Fibroblast of lung (primary cell): ENCODE measurements at regions not wholly inside any gene's neighbourhood (a gene's known extent, or its start where the extent isn't known, plus 50 kb on each side); places are given as distances from the start of the nearest gene placed in this dataset.

Source experiments
- DNase-seq, 2 donors: peaks; one replicate each; pipeline versions ENCODE4 v3.0.0 to v3.0.0-alpha.2; 2010; ENCODE audit warnings: low read depth in 2 of 2
- H2AFZ ChIP-seq: 2 replicates; pipeline ENCODE4 v1.5.1; 2012; ENCODE audit warnings: low read length, control low read depth, inconsistent platforms
- H3K27ac ChIP-seq: 2 replicates; pipeline ENCODE4 v1.5.1; 2011; ENCODE audit warnings: low read length, control low read depth; ENCODE audit not compliant: insufficient read depth
- H3K27me3 ChIP-seq: 2 replicates; pipeline ENCODE4 v1.5.1; 2011; ENCODE audit warnings: mild to moderate bottlenecking, low read length; ENCODE audit not compliant: control insufficient read depth, insufficient read depth
- H3K36me3 ChIP-seq: 2 replicates; pipeline ENCODE4 v1.5.1; 2011; ENCODE audit warnings: low read length; ENCODE audit not compliant: control insufficient read depth, insufficient read depth
- H3K4me1 ChIP-seq: 2 replicates; pipeline ENCODE4 v1.5.1; 2011; ENCODE audit warnings: low read length; ENCODE audit not compliant: control insufficient read depth, insufficient read depth; ENCODE audit errors: extremely low read depth
- H3K4me2 ChIP-seq: 2 replicates; pipeline ENCODE4 v1.5.1; 2011; ENCODE audit warnings: low read length, control low read depth; ENCODE audit not compliant: insufficient read depth; ENCODE audit errors: extremely low read depth
- H3K4me3 ChIP-seq, 4 experiments: fragments of 200-600 bp in 1 of 4; sonication (generic) in 1 of 4; replicated peaks in 1 of 4; 2 replicates each; pipeline ENCODE4 v1.5.1; 2011 to 2016; ENCODE audit warnings: low read length in 4 of 4, low read depth in 3 of 4, mild to moderate bottlenecking in 3 of 4, control low read depth in 2 of 4, inconsistent platforms in 1 of 4, mixed read lengths in 1 of 4; ENCODE audit not compliant: insufficient read depth in 1 of 4; ENCODE audit errors: control extremely low read depth in 1 of 4
- H3K79me2 ChIP-seq: 2 replicates; pipeline ENCODE4 v1.5.1; 2012; ENCODE audit warnings: mild to moderate bottlenecking, low read length, inconsistent platforms; ENCODE audit not compliant: control insufficient read depth, insufficient read depth
- H3K9ac ChIP-seq: 2 replicates; pipeline ENCODE4 v1.5.1; 2011; ENCODE audit warnings: mild to moderate bottlenecking, low read length, control low read depth; ENCODE audit not compliant: insufficient read depth
- H3K9me3 ChIP-seq: 2 replicates; pipeline ENCODE4 v1.5.1; 2012; ENCODE audit warnings: low read depth, low read length; ENCODE audit not compliant: control insufficient read depth, insufficient read depth
- H4K20me1 ChIP-seq: 2 replicates; pipeline ENCODE4 v1.5.1; 2011; ENCODE audit warnings: low read length; ENCODE audit not compliant: control insufficient read depth, insufficient read depth; ENCODE audit errors: extremely low read depth
- EZH2 ChIP-seq: IDR thresholded peaks from 2 replicates; pipeline ENCODE4 v1.5.1; 2012; ENCODE audit warnings: low read length, control low read depth, mild to moderate bottlenecking; ENCODE audit errors: missing control alignments
- TF ChIP-seq, protein P1 (sequence below), 2 donors: IDR thresholded peaks in 1 of 2; conservative IDR thresholded peaks in 1 of 2; 1 replicate in 1 of 2; 2 replicates in 1 of 2; pipeline ENCODE4 v1.5.1; 2011 to 2012; ENCODE audit warnings: low read length in 2 of 2, control low read depth in 1 of 2, inconsistent platforms in 1 of 2, low read depth in 1 of 2, mild to moderate bottlenecking in 1 of 2

- H3K9me3 ChIP-seq = no peaks in the 10 kb centered on the region
- peaks cover 28% of the 10 kb centered on the region for H3K4me1 ChIP-seq
- no peak overlapping the region for H3K9ac ChIP-seq
- peak in 1 of 2 donors; percentile 57 for DNase-seq
- H3K36me3 ChIP-seq = no peaks in the 10 kb centered on the region
- no peaks in the 10 kb centered on the region for H3K27me3 ChIP-seq
- H3K79me2 ChIP-seq = no peaks in the 10 kb centered on the region
- no peaks in the 10 kb centered on the region for H4K20me1 ChIP-seq
- no peak overlapping the region for H3K4me3 ChIP-seq
- TF ChIP-seq, protein P1, sequence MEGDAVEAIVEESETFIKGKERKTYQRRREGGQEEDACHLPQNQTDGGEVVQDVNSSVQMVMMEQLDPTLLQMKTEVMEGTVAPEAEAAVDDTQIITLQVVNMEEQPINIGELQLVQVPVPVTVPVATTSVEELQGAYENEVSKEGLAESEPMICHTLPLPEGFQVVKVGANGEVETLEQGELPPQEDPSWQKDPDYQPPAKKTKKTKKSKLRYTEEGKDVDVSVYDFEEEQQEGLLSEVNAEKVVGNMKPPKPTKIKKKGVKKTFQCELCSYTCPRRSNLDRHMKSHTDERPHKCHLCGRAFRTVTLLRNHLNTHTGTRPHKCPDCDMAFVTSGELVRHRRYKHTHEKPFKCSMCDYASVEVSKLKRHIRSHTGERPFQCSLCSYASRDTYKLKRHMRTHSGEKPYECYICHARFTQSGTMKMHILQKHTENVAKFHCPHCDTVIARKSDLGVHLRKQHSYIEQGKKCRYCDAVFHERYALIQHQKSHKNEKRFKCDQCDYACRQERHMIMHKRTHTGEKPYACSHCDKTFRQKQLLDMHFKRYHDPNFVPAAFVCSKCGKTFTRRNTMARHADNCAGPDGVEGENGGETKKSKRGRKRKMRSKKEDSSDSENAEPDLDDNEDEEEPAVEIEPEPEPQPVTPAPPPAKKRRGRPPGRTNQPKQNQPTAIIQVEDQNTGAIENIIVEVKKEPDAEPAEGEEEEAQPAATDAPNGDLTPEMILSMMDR (conservative IDR thresholded peaks at IDR 0.05 in 1 of 2, IDR thresholded peaks at IDR 0.05 in 1 of 2; ENCODE audit: low read depth in 1 of 2, low read length in 2 of 2) = no peak
- no peak for TF ChIP-seq EZH2
- no peak overlapping the region for H2AFZ ChIP-seq
- H3K4me2 ChIP-seq = peak overlapping the region; percentile 73
- peak overlapping the region; percentile 16 for H3K27ac ChIP-seq
Measured at GRCh38 chr3:16090706-16091105, 83.8 kb upstream of the GALNT15 start.

GRCh38 chr3:16092923-16093322 lies 81.6 kb upstream of the GALNT15 start:
- no peak for TF ChIP-seq EZH2
- TF ChIP-seq, protein P1 (conservative IDR thresholded peaks at IDR 0.05 in 1 of 2, IDR thresholded peaks at IDR 0.05 in 1 of 2; ENCODE audit: low read depth in 1 of 2, low read length in 2 of 2) = no peak
- Histone ChIP-seq H3K4me2 (no peak overlapping the region), H4K20me1 (no peaks in the 10 kb centered on the region), H3K4me3 (no peak overlapping the region), H3K9ac (no peak overlapping the region), H3K79me2 (no peaks in the 10 kb centered on the region), H3K27ac (no peak overlapping the region), H2AFZ (no peak overlapping the region), H3K27me3 (no peaks in the 10 kb centered on the region), H3K36me3 (no peaks in the 10 kb centered on the region), H3K9me3 (no peaks in the 10 kb centered on the region), H3K4me1 (peaks cover 24% of the 10 kb centered on the region)
- DNase-seq = peak in 1 of 2 donors; percentile 13

DNA sequence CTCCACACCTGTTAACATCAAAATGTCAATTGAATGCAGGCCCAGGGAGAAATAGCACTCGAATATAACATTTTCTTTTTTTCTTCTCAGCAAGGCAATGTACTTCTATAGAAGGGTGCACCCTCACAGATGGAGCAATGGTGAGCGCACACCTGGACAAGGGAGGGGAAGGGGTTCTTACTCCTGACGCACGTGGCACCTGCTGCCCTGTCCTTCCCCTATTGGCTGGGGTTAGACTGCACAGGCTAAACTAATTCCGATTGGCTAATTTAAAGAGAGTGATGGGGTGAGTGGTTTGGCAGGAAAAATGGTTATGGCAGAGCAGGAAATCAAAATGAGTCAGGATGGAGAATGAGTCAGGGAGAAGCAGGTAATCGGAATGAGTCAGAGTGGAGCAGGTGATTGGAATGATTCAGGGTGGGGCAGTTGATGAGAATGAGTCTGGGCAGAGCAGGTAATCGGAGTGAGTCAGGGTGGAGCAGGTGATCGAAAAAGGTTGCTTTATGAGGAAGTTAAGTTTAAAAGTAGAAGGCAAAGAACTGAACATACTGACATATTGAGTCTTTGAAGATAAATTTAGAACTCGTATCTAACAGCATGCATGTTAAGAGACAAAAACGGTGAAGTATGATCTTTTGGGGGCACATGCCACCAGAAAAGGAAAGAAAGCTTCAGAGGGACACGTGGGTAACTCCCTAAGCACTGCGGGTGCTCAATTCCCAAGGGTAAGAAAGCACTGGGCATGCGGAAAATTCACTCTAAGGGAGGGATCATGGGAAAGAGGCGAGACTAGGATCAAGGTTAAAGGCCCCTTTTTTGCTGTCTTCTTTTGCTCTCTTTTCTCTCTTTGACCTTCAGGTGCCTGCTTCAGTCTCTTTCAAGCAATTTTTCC lies 72.9 kb upstream of the GALNT15 start:
- no peak overlapping the region for H2AFZ ChIP-seq
- H3K36me3 ChIP-seq = no peaks in the 10 kb centered on the region
- no peaks in the 10 kb centered on the region for H3K79me2 ChIP-seq
- H3K4me1 ChIP-seq = peaks cover 25% of the 10 kb centered on the region
- TF ChIP-seq EZH2 = no peak
- H3K9ac ChIP-seq = no peak overlapping the region
- peak overlapping the region; percentile 97 for H3K27ac ChIP-seq
- H3K4me2 ChIP-seq = no peak overlapping the region
- no peaks in the 10 kb centered on the region for H4K20me1 ChIP-seq
- H3K4me3 ChIP-seq = no peak overlapping the region
- no peaks in the 10 kb centered on the region for H3K9me3 ChIP-seq
- H3K27me3 ChIP-seq = no peaks in the 10 kb centered on the region
- peak in 1 of 2 donors; percentile 78 for DNase-seq
